Stomach (tissue), 8 donors: ENCODE measurements at regions not wholly inside any gene's neighbourhood (a gene's known extent, or its start where the extent isn't known, plus 50 kb on each side); places are given as distances from the start of the nearest gene placed in this dataset.

Source experiments
- DNase-seq, 2 donors: peaks; one replicate each; pipeline versions ENCODE4 v3.0.0 to v3.0.0-alpha.2; 2013 to 2019
- H3K27ac ChIP-seq, 5 donors: fragments of 200-600 bp in 4 of 5; sonication (generic) in 4 of 5; one replicate each; pipeline ENCODE4 v1.5.1; 2013 to 2019; ENCODE audit warnings: mild to moderate bottlenecking in 1 of 5, moderate library complexity in 1 of 5
- H3K27me3 ChIP-seq, 3 donors: fragments of 200-600 bp; sonication (generic); one replicate each; pipeline ENCODE4 v1.5.1; 2017 to 2019; ENCODE audit warnings: mixed run types in 1 of 3
- H3K36me3 ChIP-seq, 4 donors: fragments of 200-600 bp; sonication (generic); 1 replicate in 3 of 4; 2 replicates in 1 of 4; pipeline ENCODE4 v1.5.1; 2016 to 2019
- H3K4me1 ChIP-seq, 4 donors: fragments of 200-600 bp; sonication (generic); one replicate each; pipeline ENCODE4 v1.5.1; 2016 to 2019
- H3K4me3 ChIP-seq, 4 donors: fragments of 200-600 bp; sonication (generic) in 3 of 4; one replicate each; pipeline ENCODE4 v1.5.1; 2016 to 2019; ENCODE audit warnings: mild to moderate bottlenecking in 1 of 4
- H3K9me3 ChIP-seq, 4 donors: fragments of 200-600 bp; sonication (generic); one replicate each; pipeline ENCODE4 v1.5.1; 2016 to 2019
- CTCF ChIP-seq, 7 experiments: fragments of 450-650 bp in 4 of 7; fragments of 200-600 bp in 3 of 7; sonication (generic) in 3 of 7; IDR thresholded peaks; one replicate each; pipeline ENCODE4 v1.5.1; 2016 to 2019; ENCODE audit warnings: antibody characterized with exemption in 7 of 7, control low read depth in 2 of 7, mild to moderate bottlenecking in 1 of 7
- EP300 ChIP-seq: sonication (generic); formaldehyde crosslinking; IDR thresholded peaks from one replicate; pipeline ENCODE4 v1.6.1; 2017; ENCODE audit warnings: antibody characterized with exemption
- POLR2A ChIP-seq, 4 donors: fragments of 450-650 bp; IDR thresholded peaks; one replicate each; pipeline ENCODE4 v1.6.1; 2016; ENCODE audit warnings: antibody characterized with exemption in 4 of 4, control low read depth in 2 of 4, mild to moderate bottlenecking in 1 of 4, moderate library complexity in 1 of 4
- POLR2AphosphoS5 ChIP-seq, 3 donors: sonication (generic); formaldehyde crosslinking; IDR thresholded peaks; one replicate each; pipeline ENCODE4 v1.6.1; 2016; ENCODE audit warnings: antibody characterized with exemption in 3 of 3
- WGBS, 5 donors: extraction: QIAGEN DNeasy Blood & Tissue Kit in 3 of 5; methylation state at CpG; one replicate each; pipeline versions ENCODE4 v1.1.5 to v1.1.7; 2013 to 2018; 5-methylcytosine and 5-hydroxymethylcytosine counted together
- intact Hi-C: fragments of 100-400 bp; cut with DNase I; formaldehyde crosslinking; loops from one replicate; pipeline ENCODE4 v1.15.1; 2023; ENCODE audit warnings: low total_unique reads
- donor health status: healthy with polysubstance abuse.
- donor health status: Bipolar disorder and iron deficiency.
- donor health status: healthy.

DNA sequence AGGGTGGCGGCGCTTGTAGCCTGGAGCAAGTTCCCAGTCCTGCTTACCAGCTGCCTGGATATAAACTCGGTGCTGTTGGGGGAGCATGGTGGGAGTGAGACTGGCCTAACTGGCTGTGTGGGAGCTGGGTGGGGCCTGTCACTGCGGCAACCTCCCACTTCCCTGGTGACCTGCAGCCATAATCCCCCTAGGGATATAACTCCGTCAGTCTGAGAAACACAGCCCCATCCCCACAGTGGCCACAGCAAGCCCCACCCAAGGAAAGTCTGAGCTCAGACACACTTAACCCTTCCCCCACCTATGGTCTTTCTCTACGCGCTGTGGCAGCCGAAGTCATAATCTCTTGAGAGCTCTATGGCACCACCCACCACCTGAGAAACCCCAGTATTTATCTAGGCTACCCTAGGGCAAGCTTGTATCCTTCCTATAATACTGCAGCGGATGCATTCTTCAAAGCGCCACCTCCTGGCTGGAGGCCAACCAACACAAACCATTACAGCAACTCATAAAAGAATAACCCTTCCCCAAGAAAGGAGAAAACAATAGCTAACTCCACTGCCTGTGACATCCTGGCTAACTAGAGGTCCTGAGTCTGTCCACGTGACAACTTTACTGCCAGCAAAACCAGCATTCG is 57.4 kb downstream of the ZNF648 start:
- Histone ChIP-seq H3K4me1 (no peaks in the 10 kb centered on the region), H3K27me3 (no peaks in the 10 kb centered on the region), H3K36me3 (no peaks in the 10 kb centered on the region), H3K4me3 (no peak overlapping the region), H3K9me3 (peaks cover 0 to 12% (median 0%) of the 10 kb centered on the region in 4 donors), H3K27ac (no peak overlapping the region)
- peak in 1 of 2 donors; percentile 7 for DNase-seq
- TF ChIP-seq EP300 (no peak), CTCF (IDR thresholded peaks at IDR 0.05) (no peak), POLR2A (IDR thresholded peaks at IDR 0.05) (no peak), POLR2AphosphoS5 (IDR thresholded peaks at IDR 0.05) (no peak)
- intact Hi-C loops: no loop called here
- 74 to 91% (median 74%) methylated on average over 9 to 12 of the region's 12 CpGs for WGBS, 5 donors

GRCh38 chr1:182003025-182003725 is 58.3 kb downstream of the ZNF648 start:
- DNase-seq: peak in 1 of 2 donors; percentile 8
- TF ChIP-seq EP300 (no peak), POLR2AphosphoS5 (IDR thresholded peaks at IDR 0.05) (no peak), CTCF (IDR thresholded peaks at IDR 0.05) (no peak)

DNA sequence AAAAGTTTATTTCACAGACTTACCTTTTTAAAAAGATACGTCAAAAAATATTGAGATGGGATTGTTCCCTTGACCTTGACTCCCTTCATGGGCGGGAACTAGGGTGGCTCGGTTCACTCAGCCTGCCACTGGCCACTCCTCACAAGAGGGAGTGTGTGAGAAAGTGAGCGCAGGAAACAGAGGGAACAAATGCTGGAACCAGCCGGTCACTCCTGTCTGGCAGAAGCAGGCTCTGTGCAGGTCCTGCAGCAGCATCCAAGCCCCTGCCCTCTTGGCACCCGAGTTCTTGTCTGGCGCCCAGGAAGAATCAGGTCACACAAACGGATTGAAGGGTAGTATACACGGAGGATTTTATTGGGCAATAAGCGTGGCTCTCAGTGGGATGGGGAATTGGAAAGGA is 58.9 kb downstream of the ZNF648 start:
- Histone ChIP-seq H3K4me1 (no peaks in the 10 kb centered on the region), H3K36me3 (no peaks in the 10 kb centered on the region), H3K9me3 (peaks cover 0 to 12% (median 0%) of the 10 kb centered on the region in 4 donors), H3K4me3 (no peak overlapping the region), H3K27me3 (no peaks in the 10 kb centered on the region), H3K27ac (no peak overlapping the region)
- 44 to 70% (median 69%) methylated on average over 10 of the region's 10 CpGs for WGBS, 5 donors
- DNase-seq: no peak
- intact Hi-C loops: no loop called here
- TF ChIP-seq EP300 (no peak), POLR2A (IDR thresholded peaks at IDR 0.05) (no peak), CTCF (IDR thresholded peaks at IDR 0.05) (no peak), POLR2AphosphoS5 (IDR thresholded peaks at IDR 0.05) (no peak)

More at GRCh38 chr1:182003025-182003725, 58.3 kb downstream of the ZNF648 start:
- H3K36me3 ChIP-seq: no peaks in the 10 kb centered on the region
- intact Hi-C loops: no loop called here
- peaks cover 0 to 12% (median 0%) of the 10 kb centered on the region in 4 donors for H3K9me3 ChIP-seq
- WGBS, 5 donors: 58 to 64% (median 63%) methylated on average over 10 of the region's 10 CpGs
- H3K27ac ChIP-seq: no peak overlapping the region
- no peaks in the 10 kb centered on the region for H3K4me1 ChIP-seq
- no peak overlapping the region for H3K4me3 ChIP-seq
- no peaks in the 10 kb centered on the region for H3K27me3 ChIP-seq

DNA sequence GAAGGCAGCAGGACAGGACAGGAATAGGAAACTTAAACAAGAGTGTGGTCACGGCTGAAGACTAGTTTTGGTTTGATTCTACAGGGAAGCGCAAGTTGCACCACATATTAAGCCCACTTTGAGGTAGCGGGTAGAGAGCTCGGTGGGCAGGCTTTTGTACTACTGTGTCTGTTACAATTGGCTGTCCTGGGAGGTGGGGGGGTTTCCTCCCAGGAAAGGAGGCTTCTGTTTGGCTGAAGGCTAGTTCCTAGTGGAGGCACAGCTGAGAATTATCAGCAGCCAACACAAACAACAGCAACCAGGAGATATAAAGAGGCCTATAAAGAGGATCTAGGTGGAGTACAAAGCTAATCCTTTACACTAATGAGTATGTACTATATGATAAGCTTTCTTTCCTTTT is 62.7 kb downstream of the ZNF648 start:
- TF ChIP-seq EP300: no peak
- TF ChIP-seq POLR2AphosphoS5 (IDR thresholded peaks at IDR 0.05): no peak
- TF ChIP-seq CTCF (IDR thresholded peaks at IDR 0.05): no peak
- no peak for TF ChIP-seq POLR2A (IDR thresholded peaks at IDR 0.05)
- 79 to 89% (median 85%) methylated on average over 4 of the region's 4 CpGs for WGBS, 5 donors
- no peak overlapping the region for H3K4me3 ChIP-seq
- H3K27ac ChIP-seq: no peak overlapping the region
- intact Hi-C loops: no loop called here
- no peaks in the 10 kb centered on the region for H3K36me3 ChIP-seq
- no peak for DNase-seq
- no peaks in the 10 kb centered on the region for H3K4me1 ChIP-seq
- no peaks in the 10 kb centered on the region for H3K9me3 ChIP-seq
- H3K27me3 ChIP-seq: no peaks in the 10 kb centered on the region
